ENCODE measurements at regions not wholly inside any gene's neighbourhood (a gene's known extent, or its start where the extent isn't known, plus 50 kb on each side); places are given as distances from the start of the nearest gene placed in this dataset.

- ATAC-seq (ENCODE audit: low read depth in 2 of 2) (no peak), DNase-seq (no peak)
- Mint-ChIP-seq H3K36me3 (no peaks in the 10 kb centered on the region), H3K4me1 (no peaks in the 10 kb centered on the region), H3K27ac (no peak overlapping the region), H3K4me3 (no peak overlapping the region), H3K9me3 (peaks cover 0 to 7% (median 4%) of the 10 kb centered on the region in 7 donors), H3K27me3 (no peaks in the 10 kb centered on the region)
Observed at GRCh38 chr4:147365396-147365795, 115.5 kb upstream of the EDNRA start.

DNA sequence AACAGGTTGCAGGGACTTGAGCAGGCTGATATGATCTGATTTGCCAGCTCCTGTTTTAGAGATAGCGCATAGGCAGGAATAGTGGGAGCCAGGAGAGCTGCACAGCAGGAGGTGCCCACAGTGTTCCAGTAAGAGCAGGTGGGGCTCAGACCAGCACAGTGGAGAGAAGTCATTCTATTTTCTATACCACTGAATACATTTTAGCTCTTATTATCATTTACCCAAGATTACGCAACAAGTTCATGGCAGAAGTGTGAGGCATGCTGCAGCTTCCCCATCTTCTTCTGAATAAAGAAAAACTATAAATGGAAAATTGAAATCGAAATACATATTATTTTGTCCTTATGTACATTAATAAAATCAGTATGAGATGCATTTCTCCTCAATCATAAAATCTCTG lies 114.7 kb upstream of the EDNRA start:
- Mint-ChIP-seq H3K27me3 (no peaks in the 10 kb centered on the region), H3K4me1 (no peaks in the 10 kb centered on the region), H3K27ac (no peak overlapping the region), H3K36me3 (no peaks in the 10 kb centered on the region), H3K9me3 (peaks cover 0 to 7% (median 4%) of the 10 kb centered on the region in 7 donors), H3K4me3 (no peak overlapping the region)
- no peak for DNase-seq
- ATAC-seq (ENCODE audit: low read depth in 2 of 2): no peak

- H3K4me3 Mint-ChIP-seq: no peak overlapping the region
- DNase-seq (no peak), ATAC-seq (ENCODE audit: low read depth in 2 of 2) (no peak)
- no peaks in the 10 kb centered on the region for H3K4me1 Mint-ChIP-seq
- no peaks in the 10 kb centered on the region for H3K36me3 Mint-ChIP-seq
- peaks cover 0 to 7% (median 4%) of the 10 kb centered on the region in 7 donors for H3K9me3 Mint-ChIP-seq
- H3K27ac Mint-ChIP-seq: no peak overlapping the region
- no peaks in the 10 kb centered on the region for H3K27me3 Mint-ChIP-seq
Observed at GRCh38 chr4:147367891-147368290, 113.0 kb upstream of the EDNRA start.

DNA sequence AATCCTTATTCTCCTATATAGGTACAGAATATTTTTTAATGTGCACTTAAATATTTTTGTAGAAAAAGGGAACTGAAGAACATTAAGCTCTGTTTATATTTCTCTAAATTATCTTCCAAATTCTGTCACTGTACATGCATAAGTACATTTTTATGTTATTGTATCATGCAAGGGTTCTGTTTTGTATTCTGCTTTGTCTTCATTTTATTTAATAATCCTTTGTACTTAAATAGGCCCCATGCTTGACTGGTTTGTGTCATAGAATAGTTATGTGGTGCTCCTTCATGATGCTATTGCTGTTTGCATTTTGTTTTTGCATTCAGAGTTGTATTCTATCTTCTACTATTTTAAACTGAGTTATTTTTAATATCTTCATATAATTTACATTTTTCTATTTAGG lies 111.9 kb upstream of the EDNRA start:
- Mint-ChIP-seq H3K4me3 (no peak overlapping the region), H3K36me3 (no peaks in the 10 kb centered on the region), H3K27me3 (no peaks in the 10 kb centered on the region), H3K27ac (no peak overlapping the region), H3K9me3 (peaks cover 0 to 7% (median 3%) of the 10 kb centered on the region in 7 donors), H3K4me1 (no peaks in the 10 kb centered on the region)
- DNase-seq: no peak
- no peak for ATAC-seq (ENCODE audit: low read depth in 2 of 2)

GRCh38 chr4:147370473-147370872 lies 110.4 kb upstream of the EDNRA start:
- no peak for ATAC-seq (ENCODE audit: low read depth in 2 of 2)
- no peak overlapping the region for H3K27ac Mint-ChIP-seq
- peaks cover 0 to 6% (median 4%) of the 10 kb centered on the region in 7 donors for H3K9me3 Mint-ChIP-seq
- no peak for DNase-seq
- H3K4me1 Mint-ChIP-seq: no peaks in the 10 kb centered on the region
- H3K27me3 Mint-ChIP-seq: no peaks in the 10 kb centered on the region
- H3K36me3 Mint-ChIP-seq: no peaks in the 10 kb centered on the region
- H3K4me3 Mint-ChIP-seq: no peak overlapping the region

DNA sequence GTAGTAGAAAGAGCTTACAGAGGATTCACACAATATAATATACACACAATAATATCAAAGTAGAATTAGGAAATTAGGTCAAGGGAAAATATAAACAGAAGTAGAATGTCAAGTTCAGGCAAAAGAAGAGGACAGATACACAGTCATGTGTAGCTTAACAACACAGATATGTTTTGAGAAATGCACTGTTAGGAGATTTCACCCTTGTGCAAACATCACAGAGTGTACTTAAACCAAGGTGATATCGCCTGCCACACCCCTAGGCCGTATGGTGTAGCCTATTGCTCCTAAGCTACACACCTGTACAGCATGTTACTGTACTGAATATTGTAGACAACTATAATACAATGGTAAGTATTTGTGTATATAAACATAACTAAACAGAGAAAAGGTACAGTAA lies 110.0 kb upstream of the EDNRA start:
- H3K4me1 Mint-ChIP-seq: no peaks in the 10 kb centered on the region
- H3K4me3 Mint-ChIP-seq: no peak overlapping the region
- H3K9me3 Mint-ChIP-seq: peaks cover 0 to 8% (median 4%) of the 10 kb centered on the region in 7 donors
- no peak overlapping the region for H3K27ac Mint-ChIP-seq
- no peaks in the 10 kb centered on the region for H3K27me3 Mint-ChIP-seq
- no peak for DNase-seq
- ATAC-seq (ENCODE audit: low read depth in 2 of 2): no peak
- no peaks in the 10 kb centered on the region for H3K36me3 Mint-ChIP-seq

- no peak for DNase-seq
- Mint-ChIP-seq H3K27me3 (no peaks in the 10 kb centered on the region), H3K9me3 (peaks cover 0 to 8% (median 4%) of the 10 kb centered on the region in 7 donors), H3K36me3 (no peaks in the 10 kb centered on the region), H3K4me1 (no peaks in the 10 kb centered on the region), H3K4me3 (no peak overlapping the region), H3K27ac (no peak overlapping the region)
- no peak for ATAC-seq (ENCODE audit: low read depth in 2 of 2)
Observed at GRCh38 chr4:147371661-147372060, 109.2 kb upstream of the EDNRA start.

GRCh38 chr4:147378780-147379179 lies 102.1 kb upstream of the EDNRA start:
- Mint-ChIP-seq H3K9me3 (peaks cover 2 to 20% (median 13%) of the 10 kb centered on the region in 7 donors), H3K36me3 (peaks cover 0 to 8% of the 10 kb centered on the region in 2 donors), H3K27ac (no peak overlapping the region), H3K27me3 (no peaks in the 10 kb centered on the region), H3K4me1 (no peaks in the 10 kb centered on the region), H3K4me3 (no peak overlapping the region)
- no peak for ATAC-seq (ENCODE audit: low read depth in 2 of 2)
- no peak for DNase-seq

DNA sequence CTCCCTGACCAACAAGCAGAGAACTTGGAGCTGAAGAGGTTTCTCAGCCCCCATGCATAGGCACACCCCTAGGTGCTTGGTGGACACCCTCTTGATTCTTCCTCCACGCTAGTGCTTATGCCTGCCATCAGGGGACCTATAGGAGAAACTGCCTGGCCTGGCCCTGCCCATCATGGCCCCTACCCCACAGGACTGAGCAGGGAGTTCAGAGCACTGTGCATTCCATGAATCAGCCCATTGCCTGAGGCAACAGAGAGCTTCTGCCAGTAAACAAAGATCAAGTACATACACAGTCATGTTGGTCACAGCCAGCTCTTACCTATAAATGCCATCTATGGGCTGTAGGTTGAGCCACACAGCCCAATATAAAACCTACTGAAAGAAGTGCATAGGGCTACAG lies 99.1 kb upstream of the EDNRA start:
- no peaks in the 10 kb centered on the region for H3K27me3 Mint-ChIP-seq
- H3K36me3 Mint-ChIP-seq: peaks cover 0 to 8% of the 10 kb centered on the region in 2 donors
- H3K4me3 Mint-ChIP-seq: no peak overlapping the region
- H3K4me1 Mint-ChIP-seq: no peaks in the 10 kb centered on the region
- DNase-seq (no peak), ATAC-seq (ENCODE audit: low read depth in 2 of 2) (no peak)
- no peak overlapping the region for H3K27ac Mint-ChIP-seq
- H3K9me3 Mint-ChIP-seq: peaks cover 0 to 20% (median 7%) of the 10 kb centered on the region in 7 donors

- Mint-ChIP-seq H3K27ac (no peak overlapping the region), H3K4me3 (no peak overlapping the region), H3K27me3 (no peaks in the 10 kb centered on the region), H3K36me3 (peaks cover 0 to under 1% of the 10 kb centered on the region in 2 donors), H3K9me3 (peaks cover 0 to 22% (median 3%) of the 10 kb centered on the region in 7 donors), H3K4me1 (no peaks in the 10 kb centered on the region)
- ATAC-seq (ENCODE audit: low read depth in 2 of 2): no peak
- no peak for DNase-seq
Observed at GRCh38 chr4:147388018-147388417, 92.9 kb upstream of the EDNRA start.

DNA sequence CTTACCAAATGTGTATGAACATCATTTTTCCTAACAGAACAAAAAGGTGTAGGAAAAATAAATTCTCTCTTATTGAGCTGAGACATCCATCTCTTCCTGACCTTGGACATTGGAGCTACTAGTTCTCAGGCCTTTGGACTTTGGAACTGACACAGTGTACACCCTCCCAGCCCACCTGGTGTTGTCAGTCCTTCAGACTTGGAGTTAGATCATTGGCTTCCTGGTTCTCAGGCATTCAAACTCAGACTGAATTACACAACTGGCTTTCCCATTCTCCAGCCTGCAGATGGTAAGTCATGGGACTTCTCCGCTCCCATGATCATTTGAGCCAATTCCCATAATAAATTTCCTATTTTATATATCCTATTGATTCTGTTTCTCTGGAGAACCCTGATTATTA lies 84.8 kb upstream of the EDNRA start:
- Mint-ChIP-seq H3K27me3 (no peaks in the 10 kb centered on the region), H3K36me3 (no peaks in the 10 kb centered on the region), H3K9me3 (peaks cover 0 to 10% (median 3%) of the 10 kb centered on the region in 7 donors), H3K27ac (no peak overlapping the region), H3K4me1 (no peaks in the 10 kb centered on the region), H3K4me3 (no peak overlapping the region)
- ATAC-seq (ENCODE audit: low read depth in 2 of 2) (no peak), DNase-seq (no peak)

DNA sequence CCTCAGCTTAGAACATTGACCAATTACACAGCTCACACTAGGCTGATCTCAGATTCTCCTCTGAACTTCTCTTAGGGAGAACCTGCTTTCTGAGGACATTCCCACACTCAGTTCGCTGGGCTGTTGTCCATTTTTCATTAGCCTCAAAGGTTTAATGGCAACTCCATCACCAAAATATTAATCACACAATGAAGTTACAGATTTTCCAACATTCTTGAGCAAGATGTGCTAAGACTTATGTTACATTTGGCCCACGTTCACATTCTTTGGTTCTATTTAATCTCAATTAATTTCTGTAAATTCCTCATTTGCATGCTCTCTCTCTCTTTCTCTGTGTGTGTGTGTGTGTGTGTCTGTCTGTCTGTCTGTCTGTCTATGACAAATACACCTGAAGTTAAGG lies 82.3 kb upstream of the EDNRA start:
- no peaks in the 10 kb centered on the region for H3K4me1 Mint-ChIP-seq
- peaks cover 0 to 12% (median 3%) of the 10 kb centered on the region in 7 donors for H3K9me3 Mint-ChIP-seq
- no peaks in the 10 kb centered on the region for H3K27me3 Mint-ChIP-seq
- H3K36me3 Mint-ChIP-seq: no peaks in the 10 kb centered on the region
- H3K27ac Mint-ChIP-seq: no peak overlapping the region
- no peak overlapping the region for H3K4me3 Mint-ChIP-seq
- DNase-seq (no peak), ATAC-seq (ENCODE audit: low read depth in 2 of 2) (no peak)

DNA sequence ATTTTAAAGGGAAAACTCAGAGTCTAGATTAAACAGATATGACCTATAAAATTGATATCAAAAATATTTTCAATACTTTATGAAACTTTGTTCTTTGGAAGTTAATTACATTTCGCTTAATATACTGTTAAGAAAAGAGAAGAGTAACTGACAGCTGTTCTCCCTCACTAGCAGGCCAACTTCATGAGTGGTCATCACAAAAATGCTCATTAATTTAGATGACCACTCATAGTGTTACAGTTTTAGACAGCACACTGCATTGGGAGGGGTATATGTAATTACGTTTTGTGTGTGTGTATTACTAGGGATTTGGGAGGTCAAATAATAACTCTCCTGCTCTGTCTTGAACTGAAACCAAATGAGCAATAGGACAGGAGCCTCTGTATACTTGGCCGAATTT lies 80.2 kb upstream of the EDNRA start:
- Mint-ChIP-seq H3K27ac (no peak overlapping the region), H3K4me3 (no peak overlapping the region), H3K27me3 (no peaks in the 10 kb centered on the region), H3K36me3 (no peaks in the 10 kb centered on the region), H3K4me1 (no peaks in the 10 kb centered on the region), H3K9me3 (peaks cover 0 to 23% (median 14%) of the 10 kb centered on the region in 7 donors)
- ATAC-seq (ENCODE audit: low read depth in 2 of 2) (no peak), DNase-seq (no peak)

DNA sequence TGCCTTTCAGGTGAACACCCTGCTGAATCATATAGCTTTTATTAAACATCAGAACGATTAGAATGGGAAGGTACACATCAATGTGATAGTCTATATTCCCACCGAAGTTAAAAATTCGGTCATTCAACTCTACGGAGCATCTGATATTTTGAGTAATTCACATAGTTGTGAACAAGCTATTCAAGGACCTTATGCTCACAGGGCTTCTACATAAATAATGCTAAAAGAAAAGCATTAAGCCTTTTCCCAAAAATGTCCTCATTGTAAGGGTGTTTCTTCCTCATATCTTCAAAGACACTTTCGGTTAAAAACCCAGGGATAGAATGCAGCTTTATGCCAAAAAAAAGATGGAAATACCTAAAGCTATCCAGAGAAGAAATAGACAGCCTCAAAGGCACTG lies 79.7 kb upstream of the EDNRA start:
- DNase-seq (no peak), ATAC-seq (ENCODE audit: low read depth in 2 of 2) (no peak)
- Mint-ChIP-seq H3K9me3 (peaks cover 0 to 23% (median 14%) of the 10 kb centered on the region in 7 donors), H3K27ac (no peak overlapping the region), H3K4me1 (no peaks in the 10 kb centered on the region), H3K27me3 (no peaks in the 10 kb centered on the region), H3K4me3 (no peak overlapping the region), H3K36me3 (no peaks in the 10 kb centered on the region)

All from naive B cell (primary cell).